Left ventricle myocardium inferior (tissue), 1 donor: ENCODE measurements at regions not wholly inside any gene's neighbourhood (a gene's known extent, or its start where the extent isn't known, plus 50 kb on each side); places are given as distances from the start of the nearest gene placed in this dataset.

Experiments
- DNase-seq: peaks from one replicate; pipeline ENCODE4 v3.0.0-alpha.2; 2020
- H3K27ac ChIP-seq: fragments of 200-600 bp; replicated peaks from 2 replicates; pipeline ENCODE4 v1.8.0; 2021
- H3K27me3 ChIP-seq: fragments of 200-600 bp; 2 replicates; pipeline ENCODE4 v1.8.0; 2021; ENCODE audit warnings: low read depth
- H3K36me3 ChIP-seq: fragments of 200-600 bp; 2 replicates; pipeline ENCODE4 v1.8.0; 2021
- H3K4me1 ChIP-seq: fragments of 200-600 bp; 2 replicates; pipeline ENCODE4 v1.8.0; 2021
- H3K4me3 ChIP-seq: fragments of 200-600 bp; 2 replicates; pipeline ENCODE4 v1.8.0; 2021; ENCODE audit warnings: mild to moderate bottlenecking, moderate library complexity
- H3K9me3 ChIP-seq: fragments of 200-600 bp; replicated peaks from 2 replicates; pipeline ENCODE4 v1.8.0; 2021
- CTCF ChIP-seq: fragments of 200-600 bp; IDR thresholded peaks from 2 replicates; pipeline ENCODE4 v1.8.0; 2021; ENCODE audit warnings: antibody characterized with exemption, mild to moderate bottlenecking, borderline replicate concordance
- intact Hi-C: fragments of 100-400 bp; cut with micrococcal nuclease; formaldehyde crosslinking; loops from one replicate; pipeline ENCODE4 v1.11.0; 2022
- donor health status: DM: no; HTN: yes; CAD: no; lungs with severe emphysema.

- H3K27ac ChIP-seq, result no peak overlapping the region
- no peak for TF ChIP-seq CTCF
- H3K36me3 ChIP-seq, result no peaks in the 10 kb centered on the region
- H3K9me3 ChIP-seq, result no peaks in the 10 kb centered on the region
- DNase-seq, result no peak
- no peaks in the 10 kb centered on the region for H3K4me1 ChIP-seq
- H3K27me3 ChIP-seq, result peaks cover 26% of the 10 kb centered on the region
- intact Hi-C loops, result no loop called here
- no peak overlapping the region for H3K4me3 ChIP-seq
These were observed 86.5 kb upstream of the CDKN3 start for GRCh38 chr14:54310151-54310850.

GRCh38 chr14:54310851-54311228 is 86.0 kb upstream of the CDKN3 start:
- peaks cover 25% of the 10 kb centered on the region for H3K27me3 ChIP-seq
- H3K4me1 ChIP-seq, result no peaks in the 10 kb centered on the region
- H3K36me3 ChIP-seq, result no peaks in the 10 kb centered on the region
- H3K27ac ChIP-seq, result no peak overlapping the region
- no peak for TF ChIP-seq CTCF
- no peaks in the 10 kb centered on the region for H3K9me3 ChIP-seq
- intact Hi-C loops, result no loop called here
- no peak overlapping the region for H3K4me3 ChIP-seq
- no peak for DNase-seq

- intact Hi-C loops, result no loop called here
These were observed 84.5 kb upstream of the CDKN3 start for GRCh38 chr14:54312166-54312801.

GRCh38 chr14:54314365-54315104 is 82.3 kb upstream of the CDKN3 start:
- H3K4me3 ChIP-seq, result no peak overlapping the region
- intact Hi-C loops, result no loop called here
- H3K27ac ChIP-seq, result no peak overlapping the region

More at GRCh38 chr14:54312166-54312801, 84.5 kb upstream of the CDKN3 start:
- no peaks in the 10 kb centered on the region for H3K4me1 ChIP-seq
- DNase-seq, result no peak
- no peaks in the 10 kb centered on the region for H3K36me3 ChIP-seq
- no peaks in the 10 kb centered on the region for H3K9me3 ChIP-seq
- H3K4me3 ChIP-seq, result no peak overlapping the region
- H3K27ac ChIP-seq, result no peak overlapping the region
- TF ChIP-seq CTCF, result no peak
- peaks cover 21% of the 10 kb centered on the region for H3K27me3 ChIP-seq

GRCh38 chr14:54316652-54317051 is 80.2 kb upstream of the CDKN3 start:
- H3K27ac ChIP-seq, result no peak overlapping the region
- no peak for DNase-seq
- no peaks in the 10 kb centered on the region for H3K4me1 ChIP-seq
- H3K36me3 ChIP-seq, result no peaks in the 10 kb centered on the region
- peaks cover 15% of the 10 kb centered on the region for H3K27me3 ChIP-seq
- intact Hi-C loops, result no loop called here
- no peak overlapping the region for H3K4me3 ChIP-seq
- TF ChIP-seq CTCF, result no peak
- no peaks in the 10 kb centered on the region for H3K9me3 ChIP-seq

More at GRCh38 chr14:54314365-54315104, 82.3 kb upstream of the CDKN3 start:
- Histone ChIP-seq H3K4me1 (no peaks in the 10 kb centered on the region), H3K36me3 (no peaks in the 10 kb centered on the region), H3K27me3 (peaks cover 21% of the 10 kb centered on the region), H3K9me3 (no peaks in the 10 kb centered on the region)
- DNase-seq, result no peak
- no peak for TF ChIP-seq CTCF
